Effector memory CD4-positive, alpha-beta T cell (primary cell): ENCODE measurements at regions not wholly inside any gene's neighbourhood (a gene's known extent, or its start where the extent isn't known, plus 50 kb on each side); places are given as distances from the start of the nearest gene placed in this dataset.

Experiments used
- DNase-seq, 3 donors: peaks; one replicate each; pipeline ENCODE4 v3.0.0-alpha.2; 2020
- H3K27ac ChIP-seq: 2 replicates; pipeline ENCODE4 v1.7.0; 2013; ENCODE audit warnings: mild to moderate bottlenecking, low read length, moderate library complexity; ENCODE audit not compliant: insufficient read depth, poor library complexity, severe bottlenecking
- H3K27me3 ChIP-seq: replicated peaks from 2 replicates; pipeline ENCODE4 v1.7.0; 2013; ENCODE audit warnings: mild to moderate bottlenecking, low read length; ENCODE audit not compliant: insufficient read depth, control insufficient read depth, poor library complexity, severe bottlenecking
- H3K36me3 ChIP-seq: 2 replicates; pipeline ENCODE4 v1.7.0; 2013; ENCODE audit warnings: mild to moderate bottlenecking, low read length, moderate library complexity; ENCODE audit not compliant: control insufficient read depth, insufficient read depth
- H3K4me1 ChIP-seq: 2 replicates; pipeline ENCODE4 v1.7.0; 2013; ENCODE audit warnings: low read length, mild to moderate bottlenecking; ENCODE audit not compliant: control insufficient read depth, insufficient read depth, poor library complexity, severe bottlenecking
- H3K4me3 ChIP-seq: 2 replicates; pipeline ENCODE4 v1.7.0; 2013; ENCODE audit warnings: low read length, low read depth, mild to moderate bottlenecking; ENCODE audit not compliant: insufficient read depth, poor library complexity, severe bottlenecking
- H3K9me3 ChIP-seq: 2 replicates; pipeline ENCODE4 v1.7.0; 2013; ENCODE audit warnings: mild to moderate bottlenecking, low read length, moderate library complexity; ENCODE audit not compliant: control insufficient read depth

DNA sequence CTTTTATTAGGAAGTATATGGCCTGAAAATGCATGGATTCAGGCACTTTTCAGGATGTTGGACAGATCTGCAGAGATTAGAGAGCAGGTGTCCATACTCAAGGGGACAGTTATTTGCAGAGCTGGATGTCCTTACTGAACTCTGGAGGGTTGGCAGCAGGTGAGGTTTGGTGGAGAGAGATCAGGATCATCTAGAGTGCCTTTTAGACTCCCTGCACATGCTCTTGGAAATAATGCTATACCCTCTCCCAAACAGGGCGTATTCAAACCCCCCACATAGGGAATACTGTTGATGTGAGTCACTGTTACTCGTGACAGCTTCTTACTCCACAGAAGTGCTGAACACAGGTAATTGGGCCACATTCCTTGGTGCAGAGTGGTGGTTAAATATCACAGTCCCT lies 725.7 kb upstream of the SGCG start:
- H3K4me3 ChIP-seq = no peak overlapping the region
- no peak for DNase-seq
- no peak overlapping the region for H3K27ac ChIP-seq
- no peaks in the 10 kb centered on the region for H3K9me3 ChIP-seq
- H3K27me3 ChIP-seq = no peaks in the 10 kb centered on the region
- no peaks in the 10 kb centered on the region for H3K36me3 ChIP-seq
- no peaks in the 10 kb centered on the region for H3K4me1 ChIP-seq

DNA sequence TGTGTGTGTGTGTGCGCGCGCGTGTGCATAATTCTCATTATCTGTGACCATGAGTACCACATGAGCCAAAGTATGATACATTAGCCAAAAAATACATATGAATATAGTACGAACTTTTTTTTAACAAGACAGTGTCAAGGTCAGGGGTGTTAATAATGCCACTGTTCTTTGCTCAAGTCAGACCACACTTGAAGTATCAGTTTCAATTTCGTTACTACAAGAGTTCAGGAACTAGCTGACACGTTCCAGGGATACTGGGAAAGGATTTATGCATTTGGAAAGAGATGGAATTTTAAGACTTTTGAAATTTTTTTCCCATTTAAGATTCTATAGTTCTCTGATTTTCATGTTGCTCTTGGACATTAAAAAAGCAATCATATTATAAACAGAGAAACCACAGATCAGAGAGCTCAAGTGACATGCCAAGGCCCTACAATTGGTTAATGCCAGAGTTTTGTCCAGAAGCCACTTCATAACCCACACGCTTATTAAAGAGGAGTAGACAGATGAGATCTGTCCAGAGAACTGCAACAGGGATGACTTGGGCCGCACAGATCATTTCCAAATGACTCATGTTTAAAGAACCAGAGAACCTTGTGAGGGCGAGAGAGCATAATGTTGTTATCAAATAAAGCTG lies 718.8 kb upstream of the SGCG start:
- DNase-seq = no peak
- H3K9me3 ChIP-seq = no peaks in the 10 kb centered on the region
- H3K4me1 ChIP-seq = no peaks in the 10 kb centered on the region

DNA sequence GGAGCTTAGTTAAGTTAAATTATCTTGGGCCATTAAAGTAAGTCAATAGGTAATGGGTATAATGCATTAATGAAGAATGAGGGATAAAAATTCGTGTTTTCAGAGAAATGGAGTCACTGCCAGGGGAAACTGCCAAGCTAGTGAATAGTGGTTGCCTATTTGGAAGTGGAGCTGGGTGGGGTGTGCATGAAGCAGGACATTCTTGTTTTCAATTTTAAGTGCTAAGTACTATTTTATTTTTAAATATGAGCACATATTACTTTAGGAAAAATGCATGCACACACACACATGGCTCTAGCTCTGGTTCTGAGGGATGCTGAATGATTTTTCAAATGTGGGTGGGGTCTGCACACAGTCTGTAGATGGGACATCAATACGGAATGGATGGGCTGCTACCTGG lies 717.7 kb upstream of the SGCG start:
- Histone ChIP-seq H3K27me3 (no peaks in the 10 kb centered on the region), H3K9me3 (no peaks in the 10 kb centered on the region), H3K36me3 (no peaks in the 10 kb centered on the region), H3K4me3 (no peak overlapping the region), H3K27ac (no peak overlapping the region), H3K4me1 (no peaks in the 10 kb centered on the region)
- DNase-seq = no peak

More for the DNA sequence above, 718.8 kb upstream of the SGCG start:
- no peaks in the 10 kb centered on the region for H3K36me3 ChIP-seq
- no peaks in the 10 kb centered on the region for H3K27me3 ChIP-seq
- no peak overlapping the region for H3K4me3 ChIP-seq
- H3K27ac ChIP-seq = no peak overlapping the region

DNA sequence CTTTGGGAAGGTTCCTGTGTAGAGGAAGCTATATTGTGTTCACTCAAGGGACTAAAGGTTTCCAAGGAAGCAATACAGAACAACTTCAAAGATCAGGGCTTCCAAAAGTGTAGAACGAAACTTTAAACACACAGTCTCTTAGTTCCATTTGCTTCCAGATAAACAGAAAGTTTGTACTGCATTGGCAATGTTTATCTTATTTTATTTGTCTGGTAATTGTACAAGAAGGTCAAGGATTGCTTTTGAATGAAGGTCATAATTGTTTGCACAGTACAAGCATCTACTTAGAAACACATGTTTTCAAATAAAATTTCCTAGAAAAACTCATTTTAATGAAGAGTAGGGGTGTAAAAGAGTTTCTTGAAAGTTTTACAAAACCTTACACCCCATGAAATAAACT lies 712.7 kb upstream of the SGCG start:
- Histone ChIP-seq H3K4me1 (no peaks in the 10 kb centered on the region), H3K9me3 (no peaks in the 10 kb centered on the region), H3K4me3 (no peak overlapping the region), H3K27me3 (no peaks in the 10 kb centered on the region), H3K27ac (no peak overlapping the region), H3K36me3 (no peaks in the 10 kb centered on the region)
- DNase-seq = no peak

DNA sequence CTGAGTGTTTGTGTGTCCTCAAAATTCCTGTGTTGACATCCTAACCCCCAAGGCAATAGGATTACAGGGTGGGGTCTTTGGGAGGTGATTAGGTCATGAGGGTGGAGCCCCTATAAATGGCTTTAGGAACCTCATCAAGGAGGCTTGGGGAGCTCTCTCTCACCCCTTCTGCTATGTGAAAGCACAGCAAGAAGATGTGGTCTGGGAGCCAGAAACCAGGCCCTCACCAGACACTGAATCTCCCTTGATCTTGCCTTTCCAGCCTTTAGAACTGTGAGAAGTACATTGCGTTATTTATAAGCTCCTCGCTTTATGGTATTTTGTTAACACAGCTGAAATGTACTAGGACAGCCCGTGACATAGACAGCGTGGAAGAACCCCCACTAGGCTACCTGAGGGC lies 712.0 kb upstream of the SGCG start:
- Histone ChIP-seq H3K9me3 (no peaks in the 10 kb centered on the region), H3K4me1 (no peaks in the 10 kb centered on the region), H3K36me3 (no peaks in the 10 kb centered on the region)

DNA sequence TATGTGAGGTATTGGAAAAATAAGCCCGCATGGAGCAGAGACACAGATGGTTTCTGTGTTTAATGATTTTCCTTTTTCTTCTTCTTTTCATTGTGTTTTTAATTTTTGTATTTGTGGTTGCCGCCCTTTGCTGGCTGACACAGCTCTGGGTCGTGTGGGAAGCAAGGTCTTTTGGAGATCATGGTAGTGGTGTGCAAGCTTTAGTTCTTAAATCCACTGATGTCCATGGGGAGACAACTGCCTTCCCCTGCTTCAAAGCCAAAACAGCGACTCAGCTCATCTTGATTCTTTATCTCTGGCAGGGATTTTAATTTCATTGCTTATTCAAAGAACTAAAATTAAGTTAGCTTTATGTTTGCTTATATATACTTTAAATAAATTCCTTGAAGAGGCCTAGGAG lies 711.3 kb upstream of the SGCG start:
- Histone ChIP-seq H3K27me3 (no peaks in the 10 kb centered on the region), H3K4me1 (no peaks in the 10 kb centered on the region), H3K36me3 (no peaks in the 10 kb centered on the region), H3K9me3 (no peaks in the 10 kb centered on the region), H3K4me3 (no peak overlapping the region), H3K27ac (no peak overlapping the region)
- no peak for DNase-seq

More for the DNA sequence above, 712.0 kb upstream of the SGCG start:
- DNase-seq = no peak
- Histone ChIP-seq H3K27me3 (no peaks in the 10 kb centered on the region), H3K4me3 (no peak overlapping the region), H3K27ac (no peak overlapping the region)

DNA sequence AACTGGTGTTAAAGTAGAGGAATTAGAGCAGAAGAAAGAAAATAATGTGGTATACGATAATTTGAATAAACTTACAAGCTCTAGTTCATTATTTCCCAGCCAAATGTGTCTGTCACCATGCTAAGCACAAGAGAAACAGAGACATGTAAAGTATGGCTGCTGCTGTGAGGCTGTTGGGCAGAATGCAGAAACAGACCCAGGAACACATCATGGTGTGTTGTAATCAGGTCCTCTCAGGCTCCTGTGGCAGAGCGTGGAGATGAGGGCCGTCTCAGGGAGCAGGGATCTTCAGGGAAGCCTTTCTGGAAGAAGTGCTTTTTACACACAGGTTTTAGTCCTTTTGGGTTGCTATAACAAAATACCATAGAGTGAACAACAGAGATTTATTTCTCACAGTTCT lies 710.7 kb upstream of the SGCG start:
- DNase-seq = no peak
- H3K27ac ChIP-seq = no peak overlapping the region
- no peaks in the 10 kb centered on the region for H3K4me1 ChIP-seq
- H3K27me3 ChIP-seq = no peaks in the 10 kb centered on the region
- no peaks in the 10 kb centered on the region for H3K9me3 ChIP-seq
- no peak overlapping the region for H3K4me3 ChIP-seq
- no peaks in the 10 kb centered on the region for H3K36me3 ChIP-seq

DNA sequence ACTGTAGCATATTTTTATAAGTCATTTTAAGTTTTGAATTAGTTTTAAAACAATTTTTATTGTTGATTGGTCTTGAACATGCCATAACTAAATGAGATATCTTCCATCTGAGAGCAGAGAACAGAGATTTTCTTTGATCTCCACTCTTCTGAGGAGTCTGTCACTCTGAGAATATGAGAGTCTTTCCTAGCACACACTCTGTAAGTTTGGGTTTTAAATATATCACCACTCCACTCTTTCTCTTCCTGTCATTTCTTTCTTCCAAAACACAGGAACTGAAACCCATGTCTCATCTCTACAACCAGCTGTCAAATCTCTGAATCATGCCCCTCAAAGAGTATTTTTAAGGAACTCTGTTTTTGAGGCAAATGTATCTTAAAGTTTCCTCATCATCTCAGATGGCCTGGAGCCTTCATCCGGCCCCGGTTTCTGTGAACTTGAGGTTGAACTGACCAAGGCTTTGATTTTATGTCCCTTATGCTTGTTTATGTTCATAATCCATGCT lies 698.2 kb upstream of the SGCG start:
- H3K9me3 ChIP-seq = no peaks in the 10 kb centered on the region
- DNase-seq = no peak
- H3K27ac ChIP-seq = no peak overlapping the region
- no peaks in the 10 kb centered on the region for H3K27me3 ChIP-seq
- no peak overlapping the region for H3K4me3 ChIP-seq
- H3K4me1 ChIP-seq = no peaks in the 10 kb centered on the region
- no peaks in the 10 kb centered on the region for H3K36me3 ChIP-seq

DNA sequence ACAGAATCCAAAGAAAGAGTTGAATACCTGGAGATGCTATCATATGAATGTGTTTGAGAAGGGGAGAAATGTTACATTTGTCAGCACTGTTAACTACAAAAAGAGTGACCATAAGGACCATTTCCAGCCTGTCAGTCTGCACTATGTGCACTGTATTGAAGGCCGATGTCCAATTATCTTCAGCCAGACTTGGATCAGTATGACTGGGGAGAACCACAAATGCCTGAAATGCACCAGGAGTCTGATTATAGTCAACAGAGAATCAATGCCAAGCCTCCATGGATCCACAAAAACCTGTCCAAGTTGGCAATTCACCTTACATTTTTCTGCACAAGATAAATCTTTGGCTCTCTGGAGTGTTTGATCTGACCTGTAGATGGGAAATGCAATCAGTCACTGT lies 697.5 kb upstream of the SGCG start:
- Histone ChIP-seq H3K36me3 (no peaks in the 10 kb centered on the region), H3K27ac (no peak overlapping the region), H3K27me3 (no peaks in the 10 kb centered on the region), H3K4me1 (no peaks in the 10 kb centered on the region), H3K4me3 (no peak overlapping the region), H3K9me3 (no peaks in the 10 kb centered on the region)
- DNase-seq = no peak

DNA sequence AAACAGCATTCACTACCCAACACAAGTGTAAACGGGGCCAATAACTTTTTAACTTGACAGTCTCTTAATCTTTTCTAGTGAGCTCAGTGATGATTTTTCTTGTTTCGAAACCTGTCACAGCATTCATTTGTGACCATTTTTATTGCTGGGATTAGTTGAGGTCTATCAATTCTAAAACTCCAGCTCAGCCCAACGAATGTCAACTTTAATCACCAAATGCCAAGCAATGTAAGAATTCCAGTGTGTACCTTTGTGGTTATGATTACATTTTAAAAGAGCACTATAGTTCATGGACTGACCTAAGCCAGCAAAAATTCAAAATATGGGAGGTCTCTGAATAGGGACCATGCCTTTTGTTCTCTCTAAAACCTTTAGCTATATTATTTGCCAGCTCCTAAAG lies 694.3 kb upstream of the SGCG start:
- no peak overlapping the region for H3K27ac ChIP-seq
- no peaks in the 10 kb centered on the region for H3K4me1 ChIP-seq
- H3K9me3 ChIP-seq = no peaks in the 10 kb centered on the region
- no peak for DNase-seq
- no peaks in the 10 kb centered on the region for H3K36me3 ChIP-seq
- no peak overlapping the region for H3K4me3 ChIP-seq
- H3K27me3 ChIP-seq = no peaks in the 10 kb centered on the region
